CD4-positive, alpha-beta T cell treated with Interferon alpha-2 for 1 hour (primary cell): ENCODE measurements at regions not wholly inside any gene's neighbourhood (a gene's known extent, or its start where the extent isn't known, plus 50 kb on each side); places are given as distances from the start of the nearest gene placed in this dataset.
"Not testable (repeated sequence)": the region's sequence is repeated elsewhere in the genome, so short reads cannot be mapped to it uniquely, and the experiment has no call there.

Experiments
- DNase-seq, 2 donors: peaks; one replicate each; pipeline ENCODE4 v3.0.0-alpha.2; 2020 to 2022

- no peak for DNase-seq
Observed at GRCh38 chrX:129158505-129158904, 364.8 kb downstream of the SMARCA1 start.

- no peak for DNase-seq
Observed at GRCh38 chrX:129145840-129146272, 377.4 kb downstream of the SMARCA1 start.

- DNase-seq: no peak
Observed at GRCh38 chrX:129145385-129145784, 377.9 kb downstream of the SMARCA1 start.

- no peak for DNase-seq
Observed at GRCh38 chrX:129144172-129145038, 378.9 kb downstream of the SMARCA1 start.

GRCh38 chrX:129139837-129140598 is 383.3 kb downstream of the SMARCA1 start:
- DNase-seq: no peak

- DNase-seq: no peak
Observed at GRCh38 chrX:129125122-129125914, 398.0 kb downstream of the SMARCA1 start.

GRCh38 chrX:129123795-129124194 is 399.5 kb downstream of the SMARCA1 start:
- no peak for DNase-seq

GRCh38 chrX:129116676-129117470 is 406.4 kb downstream of the SMARCA1 start:
- DNase-seq: no peak

GRCh38 chrX:129115935-129116334 is 407.4 kb downstream of the SMARCA1 start:
- DNase-seq: no peak

GRCh38 chrX:129115104-129115503 is 408.2 kb downstream of the SMARCA1 start:
- DNase-seq: no peak

- no peak for DNase-seq
Observed at GRCh38 chrX:129111081-129111798, 412.1 kb downstream of the SMARCA1 start.

GRCh38 chrX:129108936-129109335 is 414.4 kb downstream of the SMARCA1 start:
- no peak for DNase-seq

- no peak for DNase-seq
Observed at GRCh38 chrX:129099207-129099606, 424.1 kb downstream of the SMARCA1 start.

GRCh38 chrX:129097668-129098067 is 425.6 kb downstream of the SMARCA1 start:
- no peak for DNase-seq

GRCh38 chrX:129093706-129094105 is 429.6 kb downstream of the SMARCA1 start:
- no peak for DNase-seq

- no peak for DNase-seq
Observed at GRCh38 chrX:129092757-129093156, 430.5 kb downstream of the SMARCA1 start.

GRCh38 chrX:129092242-129092641 is 431.0 kb downstream of the SMARCA1 start:
- DNase-seq: no peak

- DNase-seq: no peak
Observed at GRCh38 chrX:129091097-129091496, 432.2 kb downstream of the SMARCA1 start.

GRCh38 chrX:129086802-129087201 is 436.5 kb downstream of the SMARCA1 start:
- DNase-seq: no peak

- not testable (repeated sequence) for DNase-seq
Observed at GRCh38 chrX:129084291-129084690, 439.0 kb downstream of the SMARCA1 start.

- no peak for DNase-seq
Observed at GRCh38 chrX:129077424-129078170, 445.7 kb downstream of the SMARCA1 start.
